SU-DHL-6 (cell line): ENCODE measurements at regions not wholly inside any gene's neighbourhood (a gene's known extent, or its start where the extent isn't known, plus 50 kb on each side); places are given as distances from the start of the nearest gene placed in this dataset.

Source experiments
- H2AFZ ChIP-seq: fragments of 200-600 bp; sonication (generic); 2 replicates; pipeline ENCODE4 v1.6.1; 2014; ENCODE audit warnings: low read depth, mild to moderate bottlenecking, moderate library complexity, mixed read lengths, antibody characterized with exemption, low read length; ENCODE audit not compliant: severe bottlenecking
- H3F3A ChIP-seq: fragments of 200-600 bp; shearing (Covaris generic); 2 replicates; pipeline ENCODE4 v1.6.0; 2016; ENCODE audit warnings: antibody characterized with exemption, mild to moderate bottlenecking; ENCODE audit not compliant: insufficient read depth
- H3K27ac ChIP-seq: fragments of 200-600 bp; sonication (generic); 2 replicates; pipeline ENCODE4 v1.5.1; 2016; ENCODE audit warnings: low read depth, mild to moderate bottlenecking, low read length, moderate library complexity, mixed read lengths
- H3K27me3 ChIP-seq: fragments of 200-600 bp; sonication (generic), shearing (Covaris generic); 2 replicates; pipeline ENCODE4 v1.6.0; 2014; ENCODE audit warnings: mild to moderate bottlenecking, low read length
- H3K36me3 ChIP-seq: fragments of 200-600 bp; sonication (generic); 2 replicates; pipeline ENCODE4 v1.6.1; 2014; ENCODE audit warnings: mild to moderate bottlenecking, low read length, mixed read lengths
- H3K4me2 ChIP-seq: fragments of 300-600, 200-600 bp; shearing (Covaris generic), sonication (generic); 2 replicates; pipeline ENCODE4 v1.6.0; 2014; ENCODE audit warnings: low read length, low read depth, mild to moderate bottlenecking; ENCODE audit not compliant: poor library complexity, severe bottlenecking
- H3K4me3 ChIP-seq: fragments of 200-600 bp; sonication (generic); 2 replicates; pipeline ENCODE4 v1.5.1; 2014; ENCODE audit warnings: antibody characterized with exemption, low read length, mild to moderate bottlenecking, mixed read lengths; ENCODE audit not compliant: insufficient read depth, poor library complexity, severe bottlenecking
- H3K79me2 ChIP-seq: fragments of 200-600 bp; sonication (generic); 2 replicates; pipeline ENCODE4 v1.6.1; 2014; ENCODE audit warnings: mild to moderate bottlenecking, low read length, moderate library complexity; ENCODE audit not compliant: insufficient read depth
- H3K9ac ChIP-seq: fragments of 200-600 bp; sonication (generic); 2 replicates; pipeline ENCODE4 v1.7.0; 2014; ENCODE audit warnings: mild to moderate bottlenecking, low read length
- H3K9me2 ChIP-seq: fragments of 200-600 bp; sonication (generic); replicated peaks from 2 replicates; pipeline ENCODE4 v1.6.1; 2014; ENCODE audit warnings: low read length; ENCODE audit not compliant: insufficient read depth
- H3K9me3 ChIP-seq: fragments of 200-600 bp; sonication (generic); 2 replicates; pipeline ENCODE4 v1.6.1; 2014; ENCODE audit warnings: low read length, mixed read lengths; ENCODE audit not compliant: insufficient read depth
- H4K20me1 ChIP-seq: fragments of 200-600 bp; sonication (generic); 2 replicates; pipeline ENCODE4 v1.6.1; 2014; ENCODE audit warnings: low read depth, mild to moderate bottlenecking, antibody characterized with exemption, low read length, moderate library complexity, mixed read lengths
- CTCF ChIP-seq: fragments of 200-600 bp; sonication (generic); IDR thresholded peaks from one replicate; pipeline ENCODE4 v1.5.1; 2017; ENCODE audit warnings: antibody characterized with exemption, mild to moderate bottlenecking, low read length, moderate library complexity; ENCODE audit not compliant: insufficient read depth, poor library complexity, severe bottlenecking
- EZH2phosphoT487 ChIP-seq: fragments of 200-600 bp; sonication (generic), shearing (Covaris generic); conservative IDR thresholded peaks from 2 replicates; pipeline ENCODE4 v1.6.1; 2018; ENCODE audit warnings: mild to moderate bottlenecking, antibody characterized with exemption, low read length, moderate library complexity, mixed read lengths

GRCh38 chr1:217311269-217311668 is 319.6 kb downstream of the GPATCH2 start:
- Histone ChIP-seq H3F3A (no peaks in the 10 kb centered on the region), H3K9ac (no peak overlapping the region), H3K4me3 (no peak overlapping the region), H3K79me2 (no peaks in the 10 kb centered on the region), H3K27ac (no peak overlapping the region), H2AFZ (no peak overlapping the region), H3K36me3 (no peaks in the 10 kb centered on the region), H4K20me1 (no peaks in the 10 kb centered on the region), H3K27me3 (no peaks in the 10 kb centered on the region), H3K9me2 (no peaks in the 10 kb centered on the region), H3K9me3 (no peaks in the 10 kb centered on the region), H3K4me2 (no peak overlapping the region)
- TF ChIP-seq CTCF = no peak

GRCh38 chr1:217281332-217281731 is 349.6 kb downstream of the GPATCH2 start:
- TF ChIP-seq EZH2phosphoT487 (no peak), CTCF (no peak)
- Histone ChIP-seq H3K4me3 (no peak overlapping the region), H3K27me3 (no peaks in the 10 kb centered on the region), H3K4me2 (no peak overlapping the region), H3K79me2 (no peaks in the 10 kb centered on the region), H3K9me2 (no peaks in the 10 kb centered on the region), H3K27ac (no peak overlapping the region), H3F3A (no peaks in the 10 kb centered on the region), H3K9me3 (no peaks in the 10 kb centered on the region), H4K20me1 (no peaks in the 10 kb centered on the region), H3K9ac (no peak overlapping the region), H2AFZ (no peak overlapping the region), H3K36me3 (no peaks in the 10 kb centered on the region)

GRCh38 chr1:217275655-217276398 is 355.1 kb downstream of the GPATCH2 start:
- Histone ChIP-seq H3K4me3 (no peak overlapping the region), H3K27ac (no peak overlapping the region), H3K79me2 (no peaks in the 10 kb centered on the region), H2AFZ (no peak overlapping the region), H3K36me3 (no peaks in the 10 kb centered on the region), H3K27me3 (no peaks in the 10 kb centered on the region), H3K9ac (no peak overlapping the region), H3K9me3 (no peaks in the 10 kb centered on the region), H4K20me1 (no peaks in the 10 kb centered on the region), H3K4me2 (no peak overlapping the region), H3K9me2 (no peaks in the 10 kb centered on the region), H3F3A (no peaks in the 10 kb centered on the region)
- no peak for TF ChIP-seq CTCF
- TF ChIP-seq EZH2phosphoT487 = no peak
